ENCODE measurements at regions not wholly inside any gene's neighbourhood (a gene's known extent, or its start where the extent isn't known, plus 50 kb on each side); places are given as distances from the start of the nearest gene placed in this dataset.
A peak's percentile ranks its signal among the peaks of the same experiment; 100 is the strongest.
"Not testable (repeated sequence)": the region's sequence is repeated elsewhere in the genome, so short reads cannot be mapped to it uniquely, and the experiment has no call there.

DNA sequence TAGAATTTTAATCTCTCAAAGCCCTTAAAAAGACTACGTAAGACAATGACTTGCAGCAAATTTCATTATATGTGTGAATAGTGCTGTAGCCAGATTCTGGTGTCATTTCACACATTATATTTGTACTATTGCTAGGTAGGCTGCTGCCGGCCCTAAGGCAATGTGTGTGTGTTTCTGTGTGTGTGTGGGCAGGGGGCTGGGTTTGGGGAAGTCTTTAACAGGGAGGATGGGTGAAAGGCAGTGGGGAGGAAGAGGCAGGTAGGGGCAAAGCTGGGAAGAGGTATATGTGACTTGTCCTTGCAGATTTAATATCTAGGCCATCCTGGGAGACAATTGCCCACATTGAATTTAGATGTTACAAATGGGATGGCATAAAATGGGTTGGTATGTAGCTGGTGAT is 130.8 kb downstream of the MACIR start:
- no peak overlapping the region for H3K9ac ChIP-seq (ENCODE audit: low read length)
- H3K27ac ChIP-seq (ENCODE audit: low read depth, low read length) = no peak overlapping the region
- no peak overlapping the region for H3K4me2 ChIP-seq (ENCODE audit: low read length)
- no peaks in the 10 kb centered on the region for H3K79me2 ChIP-seq (ENCODE audit: control insufficient read depth, insufficient read depth, low read length)
- no peak overlapping the region for H3K23ac ChIP-seq (ENCODE audit: low read length)
- DNase-seq = peak; percentile 22
- H2BK15ac ChIP-seq (replicated peaks; ENCODE audit: low read depth) = no peak overlapping the region
- no peak overlapping the region for H4K5ac ChIP-seq (ENCODE audit: low read length)
- no peak overlapping the region for H3K4ac ChIP-seq (ENCODE audit: low read depth, low read length)
- H3K4me1 ChIP-seq (ENCODE audit: control insufficient read depth, low read depth, low read length) = peaks cover 3% of the 10 kb centered on the region
- H4K8ac ChIP-seq (ENCODE audit: low read depth, low read length) = no peak overlapping the region
- H3K56ac ChIP-seq (ENCODE audit: low read length) = no peak overlapping the region
- H2BK5ac ChIP-seq (ENCODE audit: low read length) = no peak overlapping the region
- no peak overlapping the region for H3K4me3 ChIP-seq (ENCODE audit: low read length)
- no peak overlapping the region for H3K18ac ChIP-seq (ENCODE audit: low read length)
- H3K27me3 ChIP-seq (ENCODE audit: insufficient read depth, low read length, poor library complexity) = no peaks in the 10 kb centered on the region
- H2BK120ac ChIP-seq (ENCODE audit: low read depth, low read length) = no peak overlapping the region
- no CpG with 5 or more reads among the region's 2 CpGs for WGBS (ENCODE audit: extremely low coverage, insufficient coverage, low lambda C conversion rate)
- H2AK5ac ChIP-seq (ENCODE audit: low read length) = no peak overlapping the region
- H3K79me1 ChIP-seq (ENCODE audit: low read length) = no peaks in the 10 kb centered on the region
- no peaks in the 10 kb centered on the region for H3K36me3 ChIP-seq (ENCODE audit: control insufficient read depth, insufficient read depth, low read length)

DNA sequence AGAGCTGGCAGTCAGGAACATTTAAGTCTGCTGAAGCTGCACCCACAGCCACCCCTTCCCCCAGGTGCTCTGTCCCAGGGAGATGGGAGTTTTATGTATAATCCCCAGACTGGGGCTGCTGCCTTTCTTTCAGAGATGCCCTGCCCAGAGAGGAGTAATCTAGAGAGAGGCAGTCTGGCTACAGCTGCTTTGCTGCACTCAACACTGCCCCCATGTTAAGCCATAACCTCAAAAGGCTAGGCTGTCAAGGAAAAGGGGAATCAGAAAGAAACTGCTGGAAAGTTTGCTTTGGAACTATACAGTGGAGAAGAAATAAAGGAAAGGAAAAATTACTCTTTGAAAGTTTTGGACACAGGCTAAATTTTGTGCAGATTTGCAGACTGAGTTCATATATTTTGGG is 127.2 kb downstream of the MACIR start:
- Histone ChIP-seq H3K4ac (ENCODE audit: low read depth, low read length) (no peak overlapping the region), H3K79me1 (ENCODE audit: low read length) (no peaks in the 10 kb centered on the region), H3K9ac (ENCODE audit: low read length) (no peak overlapping the region), H4K5ac (ENCODE audit: low read length) (no peak overlapping the region), H3K56ac (ENCODE audit: low read length) (no peak overlapping the region), H3K23ac (ENCODE audit: low read length) (no peak overlapping the region), H2AK5ac (ENCODE audit: low read length) (no peak overlapping the region), H4K8ac (ENCODE audit: low read depth, low read length) (no peak overlapping the region), H2BK5ac (ENCODE audit: low read length) (no peak overlapping the region), H3K27me3 (ENCODE audit: insufficient read depth, low read length, poor library complexity) (no peaks in the 10 kb centered on the region), H3K27ac (ENCODE audit: low read depth, low read length) (no peak overlapping the region), H3K79me2 (ENCODE audit: control insufficient read depth, insufficient read depth, low read length) (no peaks in the 10 kb centered on the region), H2BK120ac (ENCODE audit: low read depth, low read length) (no peak overlapping the region), H3K4me1 (ENCODE audit: control insufficient read depth, low read depth, low read length) (no peaks in the 10 kb centered on the region), H2BK15ac (replicated peaks; ENCODE audit: low read depth) (no peak overlapping the region), H3K4me2 (ENCODE audit: low read length) (no peak overlapping the region), H3K4me3 (ENCODE audit: low read length) (no peak overlapping the region), H3K18ac (ENCODE audit: low read length) (no peak overlapping the region), H3K36me3 (ENCODE audit: control insufficient read depth, insufficient read depth, low read length) (no peaks in the 10 kb centered on the region)
- DNase-seq = no peak

DNA sequence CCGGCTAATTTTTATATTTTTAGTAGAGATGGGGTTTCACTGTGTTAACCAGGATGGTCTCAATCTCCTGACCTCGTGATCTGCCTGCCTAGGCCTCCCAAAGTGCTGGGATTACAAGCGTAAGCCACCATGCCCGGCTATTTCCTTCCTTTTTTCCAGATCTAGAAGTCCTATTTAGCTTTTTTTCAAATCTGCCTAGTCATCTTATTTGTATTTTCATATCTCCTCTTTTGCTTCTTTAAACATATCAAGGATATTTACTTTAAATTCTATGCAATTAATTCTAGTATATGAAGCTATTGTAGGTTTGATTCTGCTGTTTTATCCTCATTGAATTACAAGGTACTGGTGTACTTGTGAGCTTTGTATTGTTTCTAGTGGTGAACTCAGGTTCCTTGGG is 119.1 kb downstream of the MACIR start:
- H3K36me3 ChIP-seq (ENCODE audit: control insufficient read depth, insufficient read depth, low read length); H3K27me3 ChIP-seq (ENCODE audit: insufficient read depth, low read length, poor library complexity); H3K4ac ChIP-seq (ENCODE audit: low read depth, low read length); H4K5ac ChIP-seq (ENCODE audit: low read length); H3K4me3 ChIP-seq (ENCODE audit: low read length); H2BK5ac ChIP-seq (ENCODE audit: low read length); H3K27ac ChIP-seq (ENCODE audit: low read depth, low read length); H2BK120ac ChIP-seq (ENCODE audit: low read depth, low read length); H2BK15ac ChIP-seq (replicated peaks; ENCODE audit: low read depth); H3K18ac ChIP-seq (ENCODE audit: low read length); H3K4me2 ChIP-seq (ENCODE audit: low read length); H3K9ac ChIP-seq (ENCODE audit: low read length); DNase-seq; H3K79me2 ChIP-seq (ENCODE audit: control insufficient read depth, insufficient read depth, low read length); H2AK5ac ChIP-seq (ENCODE audit: low read length); H3K23ac ChIP-seq (ENCODE audit: low read length); H4K8ac ChIP-seq (ENCODE audit: low read depth, low read length); H3K79me1 ChIP-seq (ENCODE audit: low read length); H3K56ac ChIP-seq (ENCODE audit: low read length); H3K4me1 ChIP-seq (ENCODE audit: control insufficient read depth, low read depth, low read length): not testable (repeated sequence)
- WGBS (ENCODE audit: extremely low coverage, insufficient coverage, low lambda C conversion rate) = no CpG with 5 or more reads among the region's 4 CpGs

DNA sequence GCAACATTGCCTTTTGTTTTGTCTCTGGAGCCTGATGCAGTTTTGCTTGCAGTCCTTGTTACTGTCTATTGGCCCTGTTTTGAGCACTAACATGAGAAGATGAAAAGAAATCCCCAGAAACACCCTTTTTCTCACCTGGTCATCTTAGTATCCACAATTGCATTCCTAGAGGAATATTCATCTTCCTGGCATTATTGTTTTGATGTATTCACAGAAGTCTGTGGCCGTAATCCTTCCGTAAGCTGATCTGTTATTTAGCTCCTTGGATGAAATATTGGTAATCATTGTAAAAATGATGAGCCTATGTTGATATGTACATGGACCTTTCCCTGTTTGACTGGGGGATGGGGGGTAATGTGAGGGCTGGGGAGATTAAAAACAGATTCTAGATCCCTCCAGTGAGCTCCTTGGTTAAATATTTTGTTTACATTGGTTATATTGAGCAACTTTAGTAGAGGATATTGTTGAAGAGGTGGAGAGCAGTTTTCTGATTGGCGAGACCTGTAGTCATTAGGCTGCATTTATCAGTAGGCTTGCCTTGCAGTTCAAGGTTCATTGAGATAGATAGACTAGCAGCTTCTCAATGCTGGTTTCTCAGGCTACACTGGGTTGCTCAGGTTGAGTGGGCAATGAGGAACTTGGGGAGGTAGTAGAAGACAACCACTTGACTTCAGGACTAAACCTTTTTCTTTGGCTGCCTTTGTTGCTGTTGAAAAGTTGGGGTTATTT is 117.5 kb downstream of the MACIR start:
- H2BK120ac ChIP-seq (ENCODE audit: low read depth, low read length) = no peak overlapping the region
- no peaks in the 10 kb centered on the region for H3K27me3 ChIP-seq (ENCODE audit: insufficient read depth, low read length, poor library complexity)
- no peak overlapping the region for H3K9ac ChIP-seq (ENCODE audit: low read length)
- no peak overlapping the region for H3K27ac ChIP-seq (ENCODE audit: low read depth, low read length)
- no peak overlapping the region for H4K5ac ChIP-seq (ENCODE audit: low read length)
- no peak overlapping the region for H2AK5ac ChIP-seq (ENCODE audit: low read length)
- no peak overlapping the region for H2BK15ac ChIP-seq (replicated peaks; ENCODE audit: low read depth)
- no peak for DNase-seq
- H2BK5ac ChIP-seq (ENCODE audit: low read length) = no peak overlapping the region
- no peak overlapping the region for H3K4me3 ChIP-seq (ENCODE audit: low read length)
- no peak overlapping the region for H3K56ac ChIP-seq (ENCODE audit: low read length)
- H3K4me1 ChIP-seq (ENCODE audit: control insufficient read depth, low read depth, low read length) = no peaks in the 10 kb centered on the region
- H3K36me3 ChIP-seq (ENCODE audit: control insufficient read depth, insufficient read depth, low read length) = no peaks in the 10 kb centered on the region
- H3K79me1 ChIP-seq (ENCODE audit: low read length) = no peaks in the 10 kb centered on the region
- H3K4ac ChIP-seq (ENCODE audit: low read depth, low read length) = no peak overlapping the region
- WGBS (ENCODE audit: extremely low coverage, insufficient coverage, low lambda C conversion rate) = no CpG with 5 or more reads among the region's 3 CpGs
- no peak overlapping the region for H3K18ac ChIP-seq (ENCODE audit: low read length)
- H3K4me2 ChIP-seq (ENCODE audit: low read length) = no peak overlapping the region
- H3K23ac ChIP-seq (ENCODE audit: low read length) = no peak overlapping the region
- H3K79me2 ChIP-seq (ENCODE audit: control insufficient read depth, insufficient read depth, low read length) = no peaks in the 10 kb centered on the region
- no peak overlapping the region for H4K8ac ChIP-seq (ENCODE audit: low read depth, low read length)

DNA sequence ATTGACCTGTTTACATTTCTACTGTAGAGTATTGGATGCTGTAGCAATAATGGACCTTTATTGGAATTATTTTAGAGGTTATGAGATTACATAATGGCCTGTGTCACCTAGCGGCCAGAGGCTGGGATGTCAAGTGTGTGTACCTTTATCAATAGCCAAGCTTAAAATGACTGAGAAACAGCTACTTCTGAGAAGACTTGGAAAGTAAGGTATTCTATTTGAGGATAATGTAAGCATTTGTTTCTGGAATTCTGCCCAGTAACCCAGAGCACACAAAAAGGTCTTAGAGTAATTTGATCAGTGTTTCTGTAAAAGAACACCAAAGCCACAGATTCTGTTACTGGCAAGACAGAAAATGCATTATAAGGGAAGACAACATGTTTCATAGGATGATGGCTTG is 116.8 kb downstream of the MACIR start:
- Histone ChIP-seq H2AK5ac (ENCODE audit: low read length) (no peak overlapping the region), H3K27me3 (ENCODE audit: insufficient read depth, low read length, poor library complexity) (no peaks in the 10 kb centered on the region), H4K8ac (ENCODE audit: low read depth, low read length) (no peak overlapping the region), H3K23ac (ENCODE audit: low read length) (no peak overlapping the region), H2BK5ac (ENCODE audit: low read length) (no peak overlapping the region), H3K4me2 (ENCODE audit: low read length) (no peak overlapping the region), H3K18ac (ENCODE audit: low read length) (no peak overlapping the region), H3K56ac (ENCODE audit: low read length) (no peak overlapping the region), H3K4ac (ENCODE audit: low read depth, low read length) (no peak overlapping the region), H3K79me2 (ENCODE audit: control insufficient read depth, insufficient read depth, low read length) (no peaks in the 10 kb centered on the region), H3K79me1 (ENCODE audit: low read length) (no peaks in the 10 kb centered on the region), H3K4me3 (ENCODE audit: low read length) (no peak overlapping the region), H3K4me1 (ENCODE audit: control insufficient read depth, low read depth, low read length) (no peaks in the 10 kb centered on the region), H3K36me3 (ENCODE audit: control insufficient read depth, insufficient read depth, low read length) (no peaks in the 10 kb centered on the region), H2BK120ac (ENCODE audit: low read depth, low read length) (no peak overlapping the region), H3K27ac (ENCODE audit: low read depth, low read length) (no peak overlapping the region), H3K9ac (ENCODE audit: low read length) (no peak overlapping the region), H2BK15ac (replicated peaks; ENCODE audit: low read depth) (no peak overlapping the region), H4K5ac (ENCODE audit: low read length) (no peak overlapping the region)
- DNase-seq = no peak
- no CpG with 5 or more reads among the region's 1 CpG for WGBS (ENCODE audit: extremely low coverage, insufficient coverage, low lambda C conversion rate)

DNA sequence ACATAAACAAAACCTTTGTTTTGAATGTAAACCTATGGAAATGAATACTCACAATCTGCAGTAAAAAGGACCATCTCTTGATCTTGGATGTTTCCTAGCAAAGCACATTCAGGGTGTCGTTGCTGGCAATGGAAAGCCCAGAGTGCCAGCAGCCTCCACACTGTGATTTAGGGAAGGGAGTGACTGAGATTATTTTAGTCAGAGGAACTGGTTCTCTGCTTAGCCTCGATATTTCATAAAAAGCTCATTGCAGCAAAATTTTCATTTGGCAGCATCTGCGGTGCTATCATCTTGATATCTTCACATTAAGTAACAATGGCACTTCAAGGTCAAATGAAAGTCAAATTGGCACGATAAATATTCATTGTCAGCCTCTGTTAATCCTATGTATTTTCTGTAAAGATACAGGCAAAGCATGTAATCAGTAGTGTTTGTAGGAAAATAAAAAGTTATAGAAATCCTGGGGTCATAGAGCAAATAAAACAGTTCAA is 116.0 kb downstream of the MACIR start:
- no CpG with 5 or more reads among the region's 4 CpGs for WGBS (ENCODE audit: extremely low coverage, insufficient coverage, low lambda C conversion rate)
- no peak overlapping the region for H2AK5ac ChIP-seq (ENCODE audit: low read length)

More for the DNA sequence above, 116.0 kb downstream of the MACIR start:
- no peak overlapping the region for H2BK120ac ChIP-seq (ENCODE audit: low read depth, low read length)
- no peak overlapping the region for H3K4me3 ChIP-seq (ENCODE audit: low read length)
- H3K79me2 ChIP-seq (ENCODE audit: control insufficient read depth, insufficient read depth, low read length) = no peaks in the 10 kb centered on the region
- H4K8ac ChIP-seq (ENCODE audit: low read depth, low read length) = no peak overlapping the region
- no peak for DNase-seq
- no peak overlapping the region for H3K4me2 ChIP-seq (ENCODE audit: low read length)
- H3K27me3 ChIP-seq (ENCODE audit: insufficient read depth, low read length, poor library complexity) = no peaks in the 10 kb centered on the region
- no peaks in the 10 kb centered on the region for H3K36me3 ChIP-seq (ENCODE audit: control insufficient read depth, insufficient read depth, low read length)
- no peak overlapping the region for H3K56ac ChIP-seq (ENCODE audit: low read length)
- H3K4me1 ChIP-seq (ENCODE audit: control insufficient read depth, low read depth, low read length) = peaks cover 1% of the 10 kb centered on the region
- H3K18ac ChIP-seq (ENCODE audit: low read length) = no peak overlapping the region
- H3K4ac ChIP-seq (ENCODE audit: low read depth, low read length) = no peak overlapping the region
- H3K9ac ChIP-seq (ENCODE audit: low read length) = no peak overlapping the region
- no peak overlapping the region for H3K27ac ChIP-seq (ENCODE audit: low read depth, low read length)
- H3K23ac ChIP-seq (ENCODE audit: low read length) = no peak overlapping the region
- no peaks in the 10 kb centered on the region for H3K79me1 ChIP-seq (ENCODE audit: low read length)
- no peak overlapping the region for H2BK15ac ChIP-seq (replicated peaks; ENCODE audit: low read depth)
- H2BK5ac ChIP-seq (ENCODE audit: low read length) = no peak overlapping the region
- H4K5ac ChIP-seq (ENCODE audit: low read length) = no peak overlapping the region

Data from mesendoderm (in vitro differentiated cells).